HEK293 (cell line): ENCODE measurements at regions not wholly inside any gene's neighbourhood (a gene's known extent, or its start where the extent isn't known, plus 50 kb on each side); places are given as distances from the start of the nearest gene placed in this dataset.

Experiments
- CTCF ChIA-PET: fragments of 350-600 bp; formaldehyde crosslinking; extraction: SDS; loops from one replicate; lab custom pipeline; 2021; ENCODE audit warnings: antibody characterized with exemption; lab: Yijun Ruan, JAX
- POLR2A ChIA-PET: fragments of 300-600 bp; formaldehyde crosslinking; extraction: SDS; loops from one replicate; lab custom pipeline; 2020; ENCODE audit warnings: antibody characterized with exemption, inconsistent platforms; lab: Yijun Ruan, JAX
- H3K27ac ChIP-seq: fragments of 200-500 bp; sonication (Bioruptor generic); 2 replicates; pipeline ENCODE4 v1.5.1; 2014; ENCODE audit warnings: low read depth, low read length, control low read depth, inconsistent platforms; ENCODE audit errors: extremely low read depth
- H3K36me3 ChIP-seq, 2 experiments: fragments of 200-500 bp in 1 of 2; sonication (Bioruptor generic) in 1 of 2; 1 replicate in 1 of 2; 2 replicates in 1 of 2; pipeline ENCODE4 v1.5.1; 2014 to 2017; ENCODE audit warnings: inconsistent platforms in 2 of 2, low read length in 2 of 2; ENCODE audit not compliant: control insufficient read depth in 2 of 2, insufficient read depth in 1 of 2
- H3K4me1 ChIP-seq: fragments of 200-500 bp; sonication (Bioruptor generic); 2 replicates; pipeline ENCODE4 v1.5.1; 2014; ENCODE audit warnings: mild to moderate bottlenecking, low read length, inconsistent platforms; ENCODE audit not compliant: control insufficient read depth, insufficient read depth
- H3K4me3 ChIP-seq: 2 replicates; pipeline ENCODE4 v1.5.1; 2011; ENCODE audit warnings: low read depth, mild to moderate bottlenecking, control low read depth, low read length, moderate library complexity
- H3K9me3 ChIP-seq: fragments of 200-500 bp; sonication (Bioruptor generic); 2 replicates; pipeline ENCODE4 v1.5.1; 2014; ENCODE audit warnings: low read depth, low read length, inconsistent platforms; ENCODE audit not compliant: control insufficient read depth, insufficient read depth
- GFI1B ChIP-seq: fragments of 450-650 bp; formaldehyde crosslinking; IDR thresholded peaks from 2 replicates; pipeline ENCODE4 v1.5.1; 2016; ENCODE audit warnings: missing biosample characterization, missing genetic modification characterization
- HOXD13 ChIP-seq: sonication (generic); formaldehyde crosslinking; IDR thresholded peaks from 2 replicates; pipeline ENCODE4 v1.8.0; 2022; ENCODE audit warnings: missing genetic modification reagents, borderline replicate concordance
- YY2 ChIP-seq: fragments of 450-650 bp; formaldehyde crosslinking; IDR thresholded peaks from 2 replicates; pipeline ENCODE4 v1.5.1; 2016; ENCODE audit warnings: missing biosample characterization, missing genetic modification characterization
- ZBTB20 ChIP-seq: fragments of 450-650 bp; formaldehyde crosslinking; IDR thresholded peaks from 2 replicates; pipeline ENCODE4 v1.5.1; 2016; ENCODE audit warnings: missing biosample characterization, missing genetic modification characterization
- ZBTB21 ChIP-seq: fragments of 450-650 bp; formaldehyde crosslinking; IDR thresholded peaks from 2 replicates; pipeline ENCODE4 v1.5.1; 2017; ENCODE audit warnings: missing biosample characterization, missing genetic modification characterization
- ZBTB48 ChIP-seq: fragments of 450-650 bp; formaldehyde crosslinking; IDR thresholded peaks from 2 replicates; pipeline ENCODE4 v1.5.1; 2016; ENCODE audit warnings: missing biosample characterization, missing genetic modification characterization
- ZFP3 ChIP-seq: fragments of 450-650 bp; formaldehyde crosslinking; IDR thresholded peaks from 2 replicates; pipeline ENCODE4 v1.5.1; 2016; ENCODE audit warnings: low read depth, missing biosample characterization, missing genetic modification characterization
- ZNF138 ChIP-seq: fragments of 450-650 bp; formaldehyde crosslinking; IDR thresholded peaks from 2 replicates; pipeline ENCODE4 v1.5.1; 2016; ENCODE audit warnings: missing biosample characterization, missing genetic modification characterization, borderline replicate concordance
- ZNF239 ChIP-seq: fragments of 450-650 bp; formaldehyde crosslinking; IDR thresholded peaks from 2 replicates; pipeline ENCODE4 v1.5.1; 2016; ENCODE audit warnings: missing biosample characterization, missing genetic modification characterization
- ZNF266 ChIP-seq: fragments of 450-650 bp; formaldehyde crosslinking; IDR thresholded peaks from 2 replicates; pipeline ENCODE4 v1.5.1; 2016; ENCODE audit warnings: missing biosample characterization, missing genetic modification characterization, low read depth
- ZNF274 ChIP-seq, 2 experiments: fragments of 200-500 bp in 1 of 2; fragments of 450-650 bp in 1 of 2; sonication (Bioruptor generic) in 1 of 2; formaldehyde crosslinking in 1 of 2; IDR thresholded peaks; 2 replicates each; pipeline versions ENCODE4 v1.5.1 to v1.6.1; 2014 to 2016; ENCODE audit warnings: borderline replicate concordance in 1 of 2, inconsistent platforms in 1 of 2, low read length in 1 of 2, missing biosample characterization in 1 of 2, missing genetic modification characterization in 1 of 2
- ZNF292 ChIP-seq: fragments of 450-650 bp; formaldehyde crosslinking; IDR thresholded peaks from 2 replicates; pipeline ENCODE4 v1.5.1; 2016; ENCODE audit warnings: low read depth, missing biosample characterization, missing genetic modification characterization, borderline replicate concordance
- ZNF514 ChIP-seq: fragments of 450-650 bp; formaldehyde crosslinking; IDR thresholded peaks from 2 replicates; pipeline ENCODE4 v1.5.1; 2016; ENCODE audit warnings: missing biosample characterization, missing genetic modification characterization
- ZNF549 ChIP-seq: fragments of 450-650 bp; IDR thresholded peaks from 2 replicates; pipeline ENCODE4 v1.5.1; 2018; ENCODE audit warnings: missing biosample characterization, missing genetic modification characterization, mild to moderate bottlenecking, inconsistent platforms, moderate library complexity
- ZNF596 ChIP-seq: fragments of 450-650 bp; IDR thresholded peaks from 2 replicates; pipeline ENCODE4 v1.5.0; 2018; ENCODE audit warnings: missing biosample characterization, mild to moderate bottlenecking, missing genetic modification characterization, moderate library complexity
- ZNF600 ChIP-seq: fragments of 450-650 bp; formaldehyde crosslinking; IDR thresholded peaks from 2 replicates; pipeline ENCODE4 v1.5.1; 2016; ENCODE audit warnings: missing biosample characterization, missing genetic modification characterization
- ZNF621 ChIP-seq: fragments of 450-650 bp; formaldehyde crosslinking; IDR thresholded peaks from 2 replicates; pipeline ENCODE4 v1.5.1; 2017; ENCODE audit warnings: missing biosample characterization, missing genetic modification characterization
- ZNF624 ChIP-seq: fragments of 450-650 bp; formaldehyde crosslinking; IDR thresholded peaks from 2 replicates; pipeline ENCODE4 v1.5.1; 2017; ENCODE audit warnings: missing biosample characterization, missing genetic modification characterization
- ZNF791 ChIP-seq: fragments of 450-650 bp; formaldehyde crosslinking; IDR thresholded peaks from 2 replicates; pipeline ENCODE4 v1.5.1; 2016; ENCODE audit warnings: missing biosample characterization, missing genetic modification characterization
- ZNF843 ChIP-seq: fragments of 450-650 bp; formaldehyde crosslinking; IDR thresholded peaks from 2 replicates; pipeline ENCODE4 v1.5.1; 2016; ENCODE audit warnings: missing biosample characterization, missing genetic modification characterization
- TF ChIP-seq, protein P1 (sequence below): fragments of 450-650 bp; formaldehyde crosslinking; IDR thresholded peaks from 2 replicates; pipeline ENCODE4 v1.5.1; 2017; ENCODE audit warnings: missing biosample characterization, mild to moderate bottlenecking, missing genetic modification characterization, moderate library complexity
- TF ChIP-seq, protein P2 (sequence below): fragments of 450-650 bp; formaldehyde crosslinking; IDR thresholded peaks from 2 replicates; pipeline ENCODE4 v1.5.1; 2016; ENCODE audit warnings: missing biosample characterization, missing genetic modification characterization, low read depth
- TF ChIP-seq, protein P3 (sequence below): fragments of 450-650 bp; formaldehyde crosslinking; IDR thresholded peaks from 2 replicates; pipeline ENCODE4 v1.5.1; 2016; ENCODE audit warnings: missing biosample characterization, missing genetic modification characterization
- TF ChIP-seq, protein P4 (sequence below): fragments of 450-650 bp; formaldehyde crosslinking; IDR thresholded peaks from 2 replicates; pipeline ENCODE4 v1.5.1; 2016; ENCODE audit warnings: missing biosample characterization, missing genetic modification characterization, borderline replicate concordance

DNA sequence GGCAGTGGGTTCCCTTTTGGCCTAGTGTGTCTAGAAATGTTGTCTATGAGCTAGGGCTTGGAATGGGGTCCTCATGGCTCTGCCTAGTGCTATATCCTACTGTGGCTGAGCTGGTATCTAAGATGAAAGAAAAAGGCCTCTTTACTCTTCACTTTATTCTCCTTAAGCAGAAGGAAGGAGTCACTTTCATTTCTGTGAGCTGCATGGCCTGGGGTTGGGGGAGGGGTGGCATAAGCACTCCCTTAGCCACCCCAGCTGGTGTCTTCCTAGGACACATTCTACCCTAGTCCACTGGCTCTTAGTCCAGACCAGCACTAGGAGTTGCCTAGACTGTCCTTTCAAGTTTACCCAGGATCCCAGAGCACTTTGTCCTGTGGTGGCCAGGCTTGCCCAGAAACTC, 1148.9 kb upstream of the CNTN5 start:
- H3K36me3 ChIP-seq = no peaks in the 10 kb centered on the region
- H3K27ac ChIP-seq = no peak overlapping the region
- H3K9me3 ChIP-seq = no peaks in the 10 kb centered on the region
- H3K4me1 ChIP-seq = no peaks in the 10 kb centered on the region
- TF ChIP-seq ZBTB20 (tag by site-specific recombination) (no peak), ZNF239 (no peak), ZNF549 (no peak), ZBTB21 (tag by site-specific recombination) (no peak), ZNF514 (tag by site-specific recombination) (no peak), ZNF138 (tag by site-specific recombination) (no peak), ZNF292 (tag by site-specific recombination) (no peak), ZNF600 (tag by site-specific recombination) (no peak)
- TF ChIP-seq, protein P1, sequence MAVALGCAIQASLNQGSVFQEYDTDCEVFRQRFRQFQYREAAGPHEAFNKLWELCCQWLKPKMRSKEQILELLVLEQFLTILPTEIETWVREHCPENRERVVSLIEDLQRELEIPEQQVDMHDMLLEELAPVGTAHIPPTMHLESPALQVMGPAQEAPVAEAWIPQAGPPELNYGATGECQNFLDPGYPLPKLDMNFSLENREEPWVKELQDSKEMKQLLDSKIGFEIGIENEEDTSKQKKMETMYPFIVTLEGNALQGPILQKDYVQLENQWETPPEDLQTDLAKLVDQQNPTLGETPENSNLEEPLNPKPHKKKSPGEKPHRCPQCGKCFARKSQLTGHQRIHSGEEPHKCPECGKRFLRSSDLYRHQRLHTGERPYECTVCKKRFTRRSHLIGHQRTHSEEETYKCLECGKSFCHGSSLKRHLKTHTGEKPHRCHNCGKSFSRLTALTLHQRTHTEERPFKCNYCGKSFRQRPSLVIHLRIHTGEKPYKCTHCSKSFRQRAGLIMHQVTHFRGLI (tag by site-specific recombination) = no peak
- TF ChIP-seq, protein P2, sequence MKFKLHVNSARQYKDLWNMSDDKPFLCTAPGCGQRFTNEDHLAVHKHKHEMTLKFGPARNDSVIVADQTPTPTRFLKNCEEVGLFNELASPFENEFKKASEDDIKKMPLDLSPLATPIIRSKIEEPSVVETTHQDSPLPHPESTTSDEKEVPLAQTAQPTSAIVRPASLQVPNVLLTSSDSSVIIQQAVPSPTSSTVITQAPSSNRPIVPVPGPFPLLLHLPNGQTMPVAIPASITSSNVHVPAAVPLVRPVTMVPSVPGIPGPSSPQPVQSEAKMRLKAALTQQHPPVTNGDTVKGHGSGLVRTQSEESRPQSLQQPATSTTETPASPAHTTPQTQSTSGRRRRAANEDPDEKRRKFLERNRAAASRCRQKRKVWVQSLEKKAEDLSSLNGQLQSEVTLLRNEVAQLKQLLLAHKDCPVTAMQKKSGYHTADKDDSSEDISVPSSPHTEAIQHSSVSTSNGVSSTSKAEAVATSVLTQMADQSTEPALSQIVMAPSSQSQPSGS (tag by site-specific recombination) = no peak
- TF ChIP-seq, protein P3, sequence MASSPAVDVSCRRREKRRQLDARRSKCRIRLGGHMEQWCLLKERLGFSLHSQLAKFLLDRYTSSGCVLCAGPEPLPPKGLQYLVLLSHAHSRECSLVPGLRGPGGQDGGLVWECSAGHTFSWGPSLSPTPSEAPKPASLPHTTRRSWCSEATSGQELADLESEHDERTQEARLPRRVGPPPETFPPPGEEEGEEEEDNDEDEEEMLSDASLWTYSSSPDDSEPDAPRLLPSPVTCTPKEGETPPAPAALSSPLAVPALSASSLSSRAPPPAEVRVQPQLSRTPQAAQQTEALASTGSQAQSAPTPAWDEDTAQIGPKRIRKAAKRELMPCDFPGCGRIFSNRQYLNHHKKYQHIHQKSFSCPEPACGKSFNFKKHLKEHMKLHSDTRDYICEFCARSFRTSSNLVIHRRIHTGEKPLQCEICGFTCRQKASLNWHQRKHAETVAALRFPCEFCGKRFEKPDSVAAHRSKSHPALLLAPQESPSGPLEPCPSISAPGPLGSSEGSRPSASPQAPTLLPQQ = no peak
- ChIA-PET CTCF (no interaction called here), POLR2A (no interaction called here)
- H3K4me3 ChIP-seq = no peak overlapping the region

DNA sequence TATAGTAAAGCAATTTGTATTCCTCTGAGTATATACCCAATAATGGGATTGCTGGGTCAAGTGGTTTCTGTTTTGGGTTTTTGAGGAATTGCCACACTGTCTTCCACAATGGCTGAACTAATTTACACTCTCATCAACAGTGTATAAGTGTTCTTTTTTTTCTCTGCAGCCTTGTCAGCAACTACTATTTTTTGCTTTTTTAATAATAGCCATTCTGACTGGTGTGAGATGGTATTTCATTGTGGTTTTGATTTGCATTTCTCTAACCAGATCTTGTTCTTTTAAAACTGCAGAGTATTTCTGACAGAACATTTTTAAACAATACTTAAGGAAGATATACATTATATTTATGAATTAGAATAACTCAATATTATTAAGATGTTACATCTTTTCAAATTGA, 1140.5 kb upstream of the CNTN5 start:
- Histone ChIP-seq H3K27ac (no peak overlapping the region), H3K36me3 (no peaks in the 10 kb centered on the region), H3K9me3 (no peaks in the 10 kb centered on the region), H3K4me1 (no peaks in the 10 kb centered on the region), H3K4me3 (no peak overlapping the region)
- ChIA-PET POLR2A (no interaction called here), CTCF (no interaction called here)
- TF ChIP-seq ZNF138 (tag by site-specific recombination) = no peak

DNA sequence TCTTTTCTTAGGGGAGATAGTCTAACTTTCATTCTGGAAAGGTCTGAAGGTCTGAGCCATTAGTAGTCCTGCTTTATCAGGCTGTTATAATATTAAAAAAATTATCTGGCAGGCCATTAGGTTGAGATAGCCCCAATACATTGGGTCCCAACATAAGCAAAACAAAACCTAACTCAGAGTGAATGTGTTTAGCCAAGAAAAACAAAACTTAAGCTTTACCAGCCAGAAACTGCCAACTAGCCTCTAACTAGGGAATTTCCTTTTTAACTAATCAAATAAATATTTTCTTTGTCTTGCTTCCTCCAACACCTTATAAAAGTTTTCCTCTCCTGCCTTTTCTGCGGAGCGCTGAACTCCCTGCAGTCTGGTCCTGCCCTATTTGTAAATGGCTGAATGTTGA, 1137.7 kb upstream of the CNTN5 start:
- Histone ChIP-seq H3K9me3 (no peaks in the 10 kb centered on the region), H3K4me1 (no peaks in the 10 kb centered on the region), H3K36me3 (no peaks in the 10 kb centered on the region), H3K4me3 (no peak overlapping the region), H3K27ac (no peak overlapping the region)
- TF ChIP-seq, protein P4, sequence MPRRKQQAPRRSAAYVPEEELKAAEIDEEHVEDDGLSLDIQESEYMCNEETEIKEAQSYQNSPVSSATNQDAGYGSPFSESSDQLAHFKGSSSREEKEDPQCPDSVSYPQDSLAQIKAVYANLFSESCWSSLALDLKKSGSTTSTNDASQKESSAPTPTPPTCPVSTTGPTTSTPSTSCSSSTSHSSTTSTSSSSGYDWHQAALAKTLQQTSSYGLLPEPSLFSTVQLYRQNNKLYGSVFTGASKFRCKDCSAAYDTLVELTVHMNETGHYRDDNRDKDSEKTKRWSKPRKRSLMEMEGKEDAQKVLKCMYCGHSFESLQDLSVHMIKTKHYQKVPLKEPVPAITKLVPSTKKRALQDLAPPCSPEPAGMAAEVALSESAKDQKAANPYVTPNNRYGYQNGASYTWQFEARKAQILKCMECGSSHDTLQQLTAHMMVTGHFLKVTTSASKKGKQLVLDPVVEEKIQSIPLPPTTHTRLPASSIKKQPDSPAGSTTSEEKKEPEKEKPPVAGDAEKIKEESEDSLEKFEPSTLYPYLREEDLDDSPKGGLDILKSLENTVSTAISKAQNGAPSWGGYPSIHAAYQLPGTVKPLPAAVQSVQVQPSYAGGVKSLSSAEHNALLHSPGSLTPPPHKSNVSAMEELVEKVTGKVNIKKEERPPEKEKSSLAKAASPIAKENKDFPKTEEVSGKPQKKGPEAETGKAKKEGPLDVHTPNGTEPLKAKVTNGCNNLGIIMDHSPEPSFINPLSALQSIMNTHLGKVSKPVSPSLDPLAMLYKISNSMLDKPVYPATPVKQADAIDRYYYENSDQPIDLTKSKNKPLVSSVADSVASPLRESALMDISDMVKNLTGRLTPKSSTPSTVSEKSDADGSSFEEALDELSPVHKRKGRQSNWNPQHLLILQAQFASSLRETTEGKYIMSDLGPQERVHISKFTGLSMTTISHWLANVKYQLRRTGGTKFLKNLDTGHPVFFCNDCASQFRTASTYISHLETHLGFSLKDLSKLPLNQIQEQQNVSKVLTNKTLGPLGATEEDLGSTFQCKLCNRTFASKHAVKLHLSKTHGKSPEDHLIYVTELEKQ = no peak
- TF ChIP-seq GFI1B = no peak
- no peak for TF ChIP-seq ZNF791 (tag by site-specific recombination)
- TF ChIP-seq ZBTB48 (tag by site-specific recombination) = no peak
- no peak for TF ChIP-seq ZNF624 (tag by site-specific recombination)
- TF ChIP-seq ZNF843 (tag by site-specific recombination) = no peak
- TF ChIP-seq ZNF274 (IDR thresholded peaks at IDR 0.05; ENCODE audit: low read length) = no peak
- no peak for TF ChIP-seq ZNF274 (tag by site-specific recombination; IDR thresholded peaks at IDR 0.05; ENCODE audit: borderline replicate concordance)
- TF ChIP-seq ZNF266 = no peak
- no peak for TF ChIP-seq ZNF596
- TF ChIP-seq HOXD13 (CRISPR knock-in tag) = no peak
- no peak for TF ChIP-seq ZNF621 (tag by site-specific recombination)
- no peak for TF ChIP-seq ZFP3 (tag by site-specific recombination)
- no peak for TF ChIP-seq YY2 (tag by site-specific recombination)
- ChIA-PET CTCF (interaction anchor here (1.0 kb wide), 1 partner anchor 1856 kb away, joined by 5 read pairs; no protein-coding TSS in a partner anchor), POLR2A (no interaction called here)
